OCI-LY7 (cell line): ENCODE measurements at regions not wholly inside any gene's neighbourhood (a gene's known extent, or its start where the extent isn't known, plus 50 kb on each side); places are given as distances from the start of the nearest gene placed in this dataset.

Source experiments
- BruUV-seq: library from RNA; stranded (reverse); fragments of 400-500 nt; replicated peaks from 2 replicates; lab custom pipeline; 2021; lab: Mats Ljungman, UMichigan
- CTCF ChIA-PET: fragments of 300-600 bp; sonication (Branson Sonifier 250); formaldehyde crosslinking; loops from one replicate; lab custom pipeline; 2022; ENCODE audit warnings: antibody characterized with exemption; ENCODE audit not compliant: unreplicated experiment; lab: Charles Lee
- POLR2A ChIA-PET: fragments of 300-600 bp; sonication (Branson Sonifier 250); formaldehyde crosslinking; loops from one replicate; lab custom pipeline; 2022; ENCODE audit warnings: antibody characterized with exemption; lab: Charles Lee
- DNase-seq: peaks from one replicate; pipeline ENCODE4 v3.0.0-alpha.2; 2015; ENCODE audit warnings: low spot score
- H2AFZ ChIP-seq: fragments of 200-600 bp; sonication (generic), shearing (Covaris generic); 2 replicates; pipeline ENCODE4 v1.6.1; 2014; ENCODE audit warnings: mild to moderate bottlenecking, antibody characterized with exemption, low read length, moderate library complexity
- H3K27ac ChIP-seq: fragments of 200-600 bp; sonication (generic); 2 replicates; pipeline ENCODE4 v1.5.1; 2014; ENCODE audit warnings: mixed run types, low read depth, mild to moderate bottlenecking, moderate library complexity, low read length, inconsistent platforms; ENCODE audit not compliant: poor library complexity, severe bottlenecking
- H3K36me3 ChIP-seq: fragments of 200-600 bp; sonication (generic); 2 replicates; pipeline ENCODE4 v1.6.1; 2014; ENCODE audit warnings: mild to moderate bottlenecking, antibody characterized with exemption, low read length, moderate library complexity, mixed read lengths; ENCODE audit not compliant: insufficient read depth
- H3K4me1 ChIP-seq: fragments of 200-600 bp; sonication (generic); 2 replicates; pipeline ENCODE4 v1.5.1; 2014; ENCODE audit warnings: mild to moderate bottlenecking, low read length; ENCODE audit not compliant: insufficient read depth, poor library complexity, severe bottlenecking
- H3K4me2 ChIP-seq: fragments of 200-600 bp; sonication (generic); 2 replicates; pipeline ENCODE4 v1.6.1; 2014; ENCODE audit warnings: mild to moderate bottlenecking, low read length
- H3K4me3 ChIP-seq: fragments of 200-600 bp; sonication (generic); 2 replicates; pipeline ENCODE4 v1.5.1; 2014; ENCODE audit warnings: mild to moderate bottlenecking, low read depth, low read length; ENCODE audit not compliant: poor library complexity, severe bottlenecking
- H3K79me2 ChIP-seq: fragments of 200-600 bp; sonication (generic); 2 replicates; pipeline ENCODE4 v1.6.1; 2016; ENCODE audit warnings: low read depth, mild to moderate bottlenecking, low read length, moderate library complexity, mixed read lengths; ENCODE audit not compliant: insufficient read depth
- H3K9me2 ChIP-seq: fragments of 200-600 bp; sonication (generic); 2 replicates; pipeline ENCODE4 v1.6.1; 2016; ENCODE audit warnings: mild to moderate bottlenecking, low read length, mixed read lengths; ENCODE audit not compliant: insufficient read depth
- H3K9me3 ChIP-seq: fragments of 200-600 bp; sonication (generic); 2 replicates; pipeline ENCODE4 v1.6.1; 2014; ENCODE audit warnings: mild to moderate bottlenecking, mixed run types, low read length, mixed read lengths
- H4K20me1 ChIP-seq: fragments of 200-600 bp; sonication (generic); 2 replicates; pipeline ENCODE4 v1.6.1; 2014; ENCODE audit warnings: mild to moderate bottlenecking, antibody characterized with exemption, low read length, moderate library complexity, mixed read lengths; ENCODE audit not compliant: insufficient read depth
- EZH2phosphoT487 ChIP-seq: fragments of 200-600 bp; sonication (generic); IDR thresholded peaks from 2 replicates; pipeline ENCODE4 v1.6.1; 2018; ENCODE audit warnings: low read depth, borderline replicate concordance, mild to moderate bottlenecking, mixed run types, antibody characterized with exemption, low read length, moderate library complexity, mixed read lengths
- intact Hi-C: fragments of 100-400 bp; cut with micrococcal nuclease; formaldehyde crosslinking; loops from one replicate; pipeline ENCODE4 v1.10.0; 2022; ENCODE audit not compliant: unreplicated experiment
- TF ChIP-seq, protein P1 (sequence below): fragments of 200-600 bp; sonication (generic); conservative IDR thresholded peaks from 2 replicates; pipeline ENCODE4 v1.5.1; 2014; ENCODE audit warnings: mild to moderate bottlenecking, antibody characterized with exemption, low read length, moderate library complexity, mixed read lengths

DNA sequence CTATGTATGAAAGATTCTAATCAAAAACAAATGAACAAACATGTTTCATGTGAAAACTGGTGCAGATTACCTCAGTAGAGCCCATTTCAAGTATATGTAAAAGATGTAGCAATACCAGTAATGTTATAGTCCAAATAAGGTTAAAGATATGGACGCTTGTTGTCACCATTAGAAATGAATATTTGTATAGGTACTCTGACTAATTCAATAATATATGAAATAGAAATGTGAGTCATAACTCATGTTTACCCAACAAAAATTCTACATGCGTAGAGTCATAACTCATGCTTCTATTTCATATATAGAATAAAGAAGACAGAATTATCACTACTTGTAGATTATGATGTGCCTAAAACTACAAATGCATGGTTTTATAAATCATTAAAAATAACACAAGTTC lies 739.1 kb upstream of the DIAPH2 start:
- intact Hi-C loops, result no loop called here
- no peaks in the 10 kb centered on the region for H3K79me2 ChIP-seq
- no TSS peak for BruUV-seq
- ChIA-PET POLR2A (no interaction called here), CTCF (no interaction called here)
- H2AFZ ChIP-seq, result no peak overlapping the region
- H4K20me1 ChIP-seq, result no peaks in the 10 kb centered on the region
- no peaks in the 10 kb centered on the region for H3K9me2 ChIP-seq
- DNase-seq, result no peak
- H3K4me2 ChIP-seq, result no peak overlapping the region
- H3K27ac ChIP-seq, result no peak overlapping the region
- no peak overlapping the region for H3K4me3 ChIP-seq
- TF ChIP-seq, protein P1, sequence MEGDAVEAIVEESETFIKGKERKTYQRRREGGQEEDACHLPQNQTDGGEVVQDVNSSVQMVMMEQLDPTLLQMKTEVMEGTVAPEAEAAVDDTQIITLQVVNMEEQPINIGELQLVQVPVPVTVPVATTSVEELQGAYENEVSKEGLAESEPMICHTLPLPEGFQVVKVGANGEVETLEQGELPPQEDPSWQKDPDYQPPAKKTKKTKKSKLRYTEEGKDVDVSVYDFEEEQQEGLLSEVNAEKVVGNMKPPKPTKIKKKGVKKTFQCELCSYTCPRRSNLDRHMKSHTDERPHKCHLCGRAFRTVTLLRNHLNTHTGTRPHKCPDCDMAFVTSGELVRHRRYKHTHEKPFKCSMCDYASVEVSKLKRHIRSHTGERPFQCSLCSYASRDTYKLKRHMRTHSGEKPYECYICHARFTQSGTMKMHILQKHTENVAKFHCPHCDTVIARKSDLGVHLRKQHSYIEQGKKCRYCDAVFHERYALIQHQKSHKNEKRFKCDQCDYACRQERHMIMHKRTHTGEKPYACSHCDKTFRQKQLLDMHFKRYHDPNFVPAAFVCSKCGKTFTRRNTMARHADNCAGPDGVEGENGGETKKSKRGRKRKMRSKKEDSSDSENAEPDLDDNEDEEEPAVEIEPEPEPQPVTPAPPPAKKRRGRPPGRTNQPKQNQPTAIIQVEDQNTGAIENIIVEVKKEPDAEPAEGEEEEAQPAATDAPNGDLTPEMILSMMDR, result no peak
- no peak for TF ChIP-seq EZH2phosphoT487
- H3K4me1 ChIP-seq, result no peaks in the 10 kb centered on the region
- no peaks in the 10 kb centered on the region for H3K9me3 ChIP-seq
- no peaks in the 10 kb centered on the region for H3K36me3 ChIP-seq

DNA sequence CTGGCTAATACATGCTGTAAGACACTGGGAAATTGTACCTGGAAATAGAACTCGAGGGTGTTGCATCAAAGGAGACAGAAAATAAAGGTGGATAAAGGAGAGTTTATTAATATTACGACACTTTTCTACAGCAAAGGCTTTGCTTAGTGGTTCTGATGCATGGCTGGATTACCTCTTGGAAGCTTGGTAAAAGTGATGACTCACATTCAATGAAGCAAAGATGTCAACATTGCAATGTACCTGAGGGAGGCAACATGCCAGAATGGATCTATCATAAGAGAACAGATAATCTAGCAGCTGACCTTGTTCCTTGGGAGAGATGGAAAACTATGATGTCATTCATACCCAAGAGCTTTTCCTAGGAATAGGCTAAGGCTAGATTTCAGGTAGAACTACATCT lies 735.1 kb upstream of the DIAPH2 start:
- no peak for TF ChIP-seq EZH2phosphoT487
- TF ChIP-seq, protein P1, result no peak
- no peaks in the 10 kb centered on the region for H3K4me1 ChIP-seq
- no peaks in the 10 kb centered on the region for H3K36me3 ChIP-seq
- DNase-seq, result no peak
- no peaks in the 10 kb centered on the region for H3K9me2 ChIP-seq
- H3K9me3 ChIP-seq, result no peaks in the 10 kb centered on the region
- H2AFZ ChIP-seq, result no peak overlapping the region
- no peak overlapping the region for H3K4me2 ChIP-seq
- H3K79me2 ChIP-seq, result no peaks in the 10 kb centered on the region
- intact Hi-C loops, result no loop called here
- ChIA-PET CTCF (no interaction called here), POLR2A (no interaction called here)
- no peak overlapping the region for H3K27ac ChIP-seq
- no TSS peak for BruUV-seq
- H3K4me3 ChIP-seq, result no peak overlapping the region
- no peaks in the 10 kb centered on the region for H4K20me1 ChIP-seq

DNA sequence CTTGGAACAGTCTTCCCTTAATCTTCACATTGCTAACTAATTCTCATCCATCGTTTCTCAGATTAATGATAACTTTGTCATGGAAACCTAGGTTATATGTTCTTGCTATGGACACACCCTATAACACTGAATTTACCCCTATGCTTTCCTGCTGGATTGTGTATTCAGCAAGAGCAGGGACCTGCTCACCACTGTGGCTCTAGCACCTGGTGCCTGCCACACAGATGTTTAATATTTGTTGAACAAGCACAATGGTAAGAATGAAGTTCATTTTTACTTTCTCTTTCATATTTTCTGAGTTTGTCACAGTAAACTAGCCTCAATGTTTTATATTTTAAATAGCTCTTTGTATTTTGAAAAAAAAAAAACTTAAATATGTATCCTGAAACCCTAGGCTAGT lies 734.0 kb upstream of the DIAPH2 start:
- DNase-seq, result no peak
- Histone ChIP-seq H4K20me1 (no peaks in the 10 kb centered on the region), H3K4me3 (no peak overlapping the region), H3K27ac (no peak overlapping the region), H3K79me2 (no peaks in the 10 kb centered on the region), H3K4me1 (no peaks in the 10 kb centered on the region), H3K9me2 (no peaks in the 10 kb centered on the region), H3K36me3 (no peaks in the 10 kb centered on the region), H3K4me2 (no peak overlapping the region), H2AFZ (no peak overlapping the region), H3K9me3 (no peaks in the 10 kb centered on the region)
- intact Hi-C loops, result no loop called here
- CTCF ChIA-PET, result no interaction called here
- POLR2A ChIA-PET, result no interaction called here
- BruUV-seq, result no TSS peak
- TF ChIP-seq, protein P1, result no peak
- no peak for TF ChIP-seq EZH2phosphoT487
